GM12864 (cell line): ENCODE measurements at regions not wholly inside any gene's neighbourhood (a gene's known extent, or its start where the extent isn't known, plus 50 kb on each side); places are given as distances from the start of the nearest gene placed in this dataset.
"Not testable (repeated sequence)": the region's sequence is repeated elsewhere in the genome, so short reads cannot be mapped to it uniquely, and the experiment has no call there.

ENCODE experiments used
- DNase-seq: peaks from one replicate; pipeline ENCODE4 v3.0.0-alpha.2; 2011; ENCODE audit warnings: low read depth
- H3K4me3 ChIP-seq: 2 replicates; pipeline ENCODE4 v1.5.1; 2011; ENCODE audit warnings: mild to moderate bottlenecking, low read depth, low read length, control low read depth
- TF ChIP-seq, protein P1 (sequence below): IDR thresholded peaks from 2 replicates; pipeline ENCODE4 v1.5.1; 2011; ENCODE audit warnings: low read depth, mild to moderate bottlenecking, moderate library complexity, low read length, control low read depth, inconsistent platforms; ENCODE audit errors: missing control alignments

DNA sequence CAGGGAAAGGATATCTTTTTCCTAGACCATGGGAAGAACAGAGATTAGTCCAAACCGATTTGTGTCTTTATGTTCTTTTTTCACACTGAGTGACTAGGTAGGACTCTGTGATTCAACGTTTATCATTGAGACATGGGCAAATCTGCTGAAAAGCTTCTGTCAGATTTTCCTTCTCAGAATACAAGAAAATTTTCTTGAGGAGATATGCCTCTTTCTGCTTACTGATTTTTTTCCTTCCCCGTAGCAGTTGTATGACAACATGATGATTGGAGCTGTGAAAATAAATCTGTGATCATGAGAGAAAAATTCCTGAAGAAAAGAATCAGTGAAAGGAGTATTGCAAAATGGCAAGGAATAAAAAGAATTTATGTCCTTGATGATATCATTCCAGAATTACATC, 130.6 kb upstream of the FAT4 start:
- H3K4me3 ChIP-seq: no peak overlapping the region
- no peak for DNase-seq
- TF ChIP-seq, protein P1, sequence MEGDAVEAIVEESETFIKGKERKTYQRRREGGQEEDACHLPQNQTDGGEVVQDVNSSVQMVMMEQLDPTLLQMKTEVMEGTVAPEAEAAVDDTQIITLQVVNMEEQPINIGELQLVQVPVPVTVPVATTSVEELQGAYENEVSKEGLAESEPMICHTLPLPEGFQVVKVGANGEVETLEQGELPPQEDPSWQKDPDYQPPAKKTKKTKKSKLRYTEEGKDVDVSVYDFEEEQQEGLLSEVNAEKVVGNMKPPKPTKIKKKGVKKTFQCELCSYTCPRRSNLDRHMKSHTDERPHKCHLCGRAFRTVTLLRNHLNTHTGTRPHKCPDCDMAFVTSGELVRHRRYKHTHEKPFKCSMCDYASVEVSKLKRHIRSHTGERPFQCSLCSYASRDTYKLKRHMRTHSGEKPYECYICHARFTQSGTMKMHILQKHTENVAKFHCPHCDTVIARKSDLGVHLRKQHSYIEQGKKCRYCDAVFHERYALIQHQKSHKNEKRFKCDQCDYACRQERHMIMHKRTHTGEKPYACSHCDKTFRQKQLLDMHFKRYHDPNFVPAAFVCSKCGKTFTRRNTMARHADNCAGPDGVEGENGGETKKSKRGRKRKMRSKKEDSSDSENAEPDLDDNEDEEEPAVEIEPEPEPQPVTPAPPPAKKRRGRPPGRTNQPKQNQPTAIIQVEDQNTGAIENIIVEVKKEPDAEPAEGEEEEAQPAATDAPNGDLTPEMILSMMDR: no peak

GRCh38 chr4:125181804-125182203, 133.0 kb upstream of the FAT4 start:
- TF ChIP-seq, protein P1: no peak
- H3K4me3 ChIP-seq: no peak overlapping the region
- DNase-seq: no peak

DNA sequence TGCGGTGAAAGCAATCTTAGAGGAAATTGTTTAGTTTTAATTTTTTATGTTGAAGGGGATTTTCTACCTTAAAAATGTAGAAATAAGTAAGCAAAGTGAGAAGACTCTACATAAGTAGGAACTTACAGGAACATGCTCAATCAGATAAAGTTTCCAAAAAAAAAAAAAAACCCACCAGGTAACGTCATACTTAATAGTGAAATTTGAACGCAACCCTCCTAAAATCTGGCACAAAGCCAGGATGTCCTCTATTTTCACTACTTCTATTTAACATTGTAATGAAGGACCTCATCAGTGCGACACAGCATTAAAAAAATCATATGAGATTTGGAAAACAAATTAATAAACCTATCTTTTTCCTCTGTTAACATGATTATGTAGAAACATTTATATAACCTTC, 135.0 kb upstream of the FAT4 start:
- TF ChIP-seq, protein P1: no peak
- DNase-seq: no peak
- H3K4me3 ChIP-seq: no peak overlapping the region

GRCh38 chr4:125169192-125169591, 145.6 kb upstream of the FAT4 start:
- no peak for DNase-seq
- TF ChIP-seq, protein P1: no peak
- no peak overlapping the region for H3K4me3 ChIP-seq

- H3K4me3 ChIP-seq: no peak overlapping the region
- TF ChIP-seq, protein P1: no peak
- no peak for DNase-seq
These were observed 146.2 kb upstream of the FAT4 start for GRCh38 chr4:125168531-125168930.

GRCh38 chr4:125166012-125166411, 148.7 kb upstream of the FAT4 start:
- not testable (repeated sequence) for H3K4me3 ChIP-seq, DNase-seq

GRCh38 chr4:125159001-125159400, 155.8 kb upstream of the FAT4 start:
- DNase-seq: no peak
- no peak overlapping the region for H3K4me3 ChIP-seq
- TF ChIP-seq, protein P1: no peak

DNA sequence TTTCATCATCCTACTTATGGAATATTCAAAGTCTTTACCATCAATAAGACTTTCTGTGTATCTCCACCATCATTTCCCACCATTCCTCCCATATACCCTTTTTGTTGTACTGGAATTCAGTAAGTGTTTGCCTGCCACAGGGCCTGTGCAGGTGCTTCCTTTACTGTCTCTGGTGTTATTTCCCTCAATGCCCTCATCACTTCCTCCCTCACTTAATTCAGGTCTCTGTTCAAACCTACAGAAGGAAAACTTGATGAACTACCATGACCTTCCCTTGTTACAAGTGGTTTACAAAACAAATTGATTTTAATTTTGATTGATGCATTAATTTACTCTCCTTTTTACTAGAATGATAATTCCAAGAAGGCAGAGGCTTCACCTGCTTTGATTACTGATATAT, 159.5 kb upstream of the FAT4 start:
- DNase-seq: no peak
- no peak overlapping the region for H3K4me3 ChIP-seq
- TF ChIP-seq, protein P1: no peak
